H7 (cell line): ENCODE measurements at regions not wholly inside any gene's neighbourhood (a gene's known extent, or its start where the extent isn't known, plus 50 kb on each side); places are given as distances from the start of the nearest gene placed in this dataset.
"Not testable (repeated sequence)": the region's sequence is repeated elsewhere in the genome, so short reads cannot be mapped to it uniquely, and the experiment has no call there.

Source experiments
- DNase-seq: peaks from one replicate; pipeline ENCODE4 v3.0.0; 2012
- H3K27me3 ChIP-seq: 2 replicates; pipeline ENCODE4 v1.6.0; 2011; ENCODE audit warnings: mild to moderate bottlenecking, low read length; ENCODE audit not compliant: control insufficient read depth, insufficient read depth
- H3K36me3 ChIP-seq: replicated peaks from 2 replicates; pipeline ENCODE4 v1.5.1; 2011; ENCODE audit warnings: low read length; ENCODE audit not compliant: control insufficient read depth, insufficient read depth
- H3K4me3 ChIP-seq: 2 replicates; pipeline ENCODE4 v1.5.1; 2011; ENCODE audit warnings: low read depth, mild to moderate bottlenecking, control low read depth, low read length, moderate library complexity; ENCODE audit not compliant: insufficient read depth

- DNase-seq, result no peak
- Histone ChIP-seq H3K4me3 (no peak overlapping the region), H3K27me3 (no peaks in the 10 kb centered on the region)
These were observed 261.3 kb downstream of the KCNRG start for GRCh38 chr13:50276550-50276949.

GRCh38 chr13:50277127-50277526 lies 261.9 kb downstream of the KCNRG start:
- no peak for DNase-seq

More at GRCh38 chr13:50276550-50276949, 261.3 kb downstream of the KCNRG start:
- no peaks in the 10 kb centered on the region for H3K36me3 ChIP-seq

GRCh38 chr13:50277906-50278305 lies 262.7 kb downstream of the KCNRG start:
- Histone ChIP-seq H3K36me3 (no peaks in the 10 kb centered on the region), H3K4me3 (no peak overlapping the region), H3K27me3 (no peaks in the 10 kb centered on the region)
- no peak for DNase-seq

More at GRCh38 chr13:50277127-50277526, 261.9 kb downstream of the KCNRG start:
- Histone ChIP-seq H3K4me3 (no peak overlapping the region), H3K36me3 (no peaks in the 10 kb centered on the region), H3K27me3 (no peaks in the 10 kb centered on the region)

GRCh38 chr13:50280441-50280937 lies 265.2 kb downstream of the KCNRG start:
- DNase-seq, result no peak
- Histone ChIP-seq H3K27me3 (no peaks in the 10 kb centered on the region), H3K4me3 (no peak overlapping the region), H3K36me3 (no peaks in the 10 kb centered on the region)

- peak; percentile 22 for DNase-seq
- no peak overlapping the region for H3K4me3 ChIP-seq
- no peaks in the 10 kb centered on the region for H3K36me3 ChIP-seq
- H3K27me3 ChIP-seq, result no peaks in the 10 kb centered on the region
These were observed 266.8 kb downstream of the KCNRG start for GRCh38 chr13:50282016-50282415.

GRCh38 chr13:50283017-50283416 lies 267.8 kb downstream of the KCNRG start:
- H3K36me3 ChIP-seq, result no peaks in the 10 kb centered on the region
- H3K4me3 ChIP-seq, result no peak overlapping the region
- H3K27me3 ChIP-seq, result no peaks in the 10 kb centered on the region
- no peak for DNase-seq

- no peak overlapping the region for H3K4me3 ChIP-seq
- no peaks in the 10 kb centered on the region for H3K36me3 ChIP-seq
- H3K27me3 ChIP-seq, result no peaks in the 10 kb centered on the region
- no peak for DNase-seq
These were observed 269.3 kb downstream of the KCNRG start for GRCh38 chr13:50284540-50284939.

GRCh38 chr13:50285283-50285682 lies 270.0 kb downstream of the KCNRG start:
- no peak for DNase-seq
- Histone ChIP-seq H3K27me3 (no peaks in the 10 kb centered on the region), H3K4me3 (no peak overlapping the region), H3K36me3 (no peaks in the 10 kb centered on the region)

GRCh38 chr13:50286324-50286723 lies 271.1 kb downstream of the KCNRG start:
- no peak overlapping the region for H3K4me3 ChIP-seq
- no peak for DNase-seq
- no peaks in the 10 kb centered on the region for H3K36me3 ChIP-seq
- H3K27me3 ChIP-seq, result no peaks in the 10 kb centered on the region

GRCh38 chr13:50290186-50290585 lies 274.9 kb downstream of the KCNRG start:
- DNase-seq, result no peak
- no peak overlapping the region for H3K4me3 ChIP-seq
- no peaks in the 10 kb centered on the region for H3K27me3 ChIP-seq
- H3K36me3 ChIP-seq, result no peaks in the 10 kb centered on the region

- Histone ChIP-seq H3K27me3 (no peaks in the 10 kb centered on the region), H3K36me3 (no peaks in the 10 kb centered on the region), H3K4me3 (no peak overlapping the region)
- no peak for DNase-seq
These were observed 276.4 kb downstream of the KCNRG start for GRCh38 chr13:50291611-50292010.

GRCh38 chr13:50292081-50292480 lies 276.8 kb downstream of the KCNRG start:
- Histone ChIP-seq H3K4me3 (no peak overlapping the region), H3K27me3 (no peaks in the 10 kb centered on the region), H3K36me3 (no peaks in the 10 kb centered on the region)
- DNase-seq, result no peak

GRCh38 chr13:50294425-50294824 lies 279.2 kb downstream of the KCNRG start:
- DNase-seq, H3K36me3 ChIP-seq, H3K27me3 ChIP-seq, H3K4me3 ChIP-seq: not testable (repeated sequence)

- Histone ChIP-seq H3K27me3 (no peaks in the 10 kb centered on the region), H3K36me3 (no peaks in the 10 kb centered on the region), H3K4me3 (no peak overlapping the region)
- no peak for DNase-seq
These were observed 284.5 kb downstream of the KCNRG start for GRCh38 chr13:50299546-50300249.

GRCh38 chr13:50303963-50304721 lies 288.9 kb downstream of the KCNRG start:
- DNase-seq, result no peak
- Histone ChIP-seq H3K27me3 (no peaks in the 10 kb centered on the region), H3K36me3 (no peaks in the 10 kb centered on the region), H3K4me3 (no peak overlapping the region)
